NCI-H2196 (cell line): ENCODE measurements at regions not wholly inside any gene's neighbourhood (a gene's known extent, or its start where the extent isn't known, plus 50 kb on each side); places are given as distances from the start of the nearest gene placed in this dataset.

Experiments used
- DNase-seq: peaks from one replicate; lab custom pipeline; 2025; ENCODE audit not compliant: unreplicated experiment; lab: John Stamatoyannopoulos, UW

DNA sequence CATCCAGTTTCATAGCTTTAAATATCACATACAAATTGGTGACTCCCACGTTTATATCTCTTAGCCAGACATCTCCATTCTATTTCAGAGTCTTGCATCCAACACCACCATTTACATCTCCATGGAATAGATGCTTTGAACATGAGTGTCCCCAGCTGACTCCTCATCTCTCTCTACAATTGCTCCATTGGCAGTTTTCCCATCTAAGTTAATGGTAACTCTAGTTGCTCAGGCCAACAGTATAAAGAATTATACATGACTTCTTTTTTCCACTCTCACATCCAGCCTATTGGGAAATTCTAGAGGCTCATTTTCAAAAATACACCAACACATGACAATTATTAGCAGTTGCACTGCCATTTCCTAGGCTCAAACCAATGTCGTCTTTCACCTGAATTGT is 388.2 kb downstream of the STIM2 start:
- no peak for DNase-seq

DNA sequence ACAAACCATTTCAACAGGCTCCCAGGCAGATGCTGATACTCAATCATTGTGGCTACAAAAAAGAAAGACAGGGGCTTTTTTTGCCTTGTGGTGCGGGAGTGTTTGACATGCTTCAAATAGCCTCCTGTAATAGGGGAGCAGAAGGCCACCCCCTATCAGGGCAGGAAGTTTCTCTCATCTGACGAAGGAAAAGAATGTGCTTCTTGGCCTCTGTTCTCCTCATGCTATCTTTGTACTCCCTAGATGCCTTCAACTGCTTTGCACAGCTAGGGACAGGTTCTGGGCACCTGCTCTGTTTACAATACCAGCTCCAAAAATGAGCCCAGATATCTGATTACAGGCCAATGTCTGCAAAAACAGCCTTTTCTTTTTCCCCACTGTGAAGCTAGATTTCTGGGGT is 391.1 kb downstream of the STIM2 start:
- no peak for DNase-seq

DNA sequence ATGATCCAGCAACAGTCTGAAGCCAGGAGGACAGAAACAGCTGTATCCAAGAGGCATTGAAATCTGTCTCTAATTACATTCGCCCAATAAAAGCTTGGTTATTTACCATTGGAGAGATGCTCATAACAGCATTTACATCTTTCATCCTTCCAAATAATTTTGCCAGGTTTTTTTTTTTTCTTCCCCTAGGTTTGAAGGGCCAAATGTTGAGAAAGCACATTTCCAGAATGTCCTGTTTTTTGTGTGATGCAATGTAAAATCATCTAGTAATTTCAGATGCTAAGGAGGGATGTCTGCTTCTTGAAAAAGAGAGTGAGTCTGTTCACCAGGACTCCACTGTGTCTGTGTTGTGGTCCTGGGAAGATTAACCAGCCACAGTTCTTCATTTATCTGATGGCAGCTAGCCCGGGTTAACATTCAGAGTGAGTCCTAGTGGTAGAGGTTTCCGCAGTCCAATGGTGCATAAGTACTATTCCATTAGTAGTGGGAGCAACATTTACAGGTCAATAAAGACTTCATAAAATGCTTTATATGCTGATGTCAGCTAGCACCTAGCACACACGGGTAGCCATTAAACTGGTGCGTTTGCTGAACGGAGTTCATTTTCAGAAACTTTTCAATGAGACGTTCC is 406.8 kb downstream of the STIM2 start:
- no peak for DNase-seq

DNA sequence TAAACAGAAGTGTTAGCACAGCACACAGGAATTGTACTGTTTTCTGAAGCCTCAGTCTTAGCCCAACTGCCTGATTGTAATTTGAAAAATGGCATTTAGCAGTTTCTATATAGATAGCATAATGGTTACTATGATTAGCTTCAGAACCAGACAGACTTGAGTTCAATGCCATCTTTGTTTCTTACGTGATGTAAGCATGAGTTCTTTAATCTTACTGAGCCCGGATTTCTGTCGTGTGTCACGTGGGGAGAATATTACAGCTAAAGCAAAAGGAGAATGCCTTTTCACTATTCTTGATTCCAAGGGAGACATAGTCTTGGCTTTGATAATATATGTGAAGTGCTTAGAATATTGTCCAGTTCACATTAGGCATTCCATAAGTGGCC is 407.3 kb downstream of the STIM2 start:
- no peak for DNase-seq

DNA sequence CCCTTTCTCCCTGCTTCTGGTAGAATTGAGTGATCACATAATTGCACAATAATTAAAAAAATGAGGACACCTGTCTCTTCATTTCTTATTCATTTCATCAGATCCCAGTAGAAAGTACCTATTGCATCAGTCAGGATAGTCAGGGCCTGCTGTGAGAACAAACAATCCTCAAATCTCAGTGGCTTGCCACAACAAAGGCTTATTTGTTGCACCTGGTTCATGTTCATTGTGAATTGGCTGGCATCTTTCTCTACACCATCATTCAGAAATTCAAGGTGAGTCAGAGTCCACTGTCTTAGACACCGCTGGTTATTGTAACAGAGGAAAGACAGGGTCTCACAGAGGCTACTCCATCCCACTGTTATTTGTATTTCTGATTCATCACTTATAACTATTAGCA is 409.8 kb downstream of the STIM2 start:
- DNase-seq = no peak

DNA sequence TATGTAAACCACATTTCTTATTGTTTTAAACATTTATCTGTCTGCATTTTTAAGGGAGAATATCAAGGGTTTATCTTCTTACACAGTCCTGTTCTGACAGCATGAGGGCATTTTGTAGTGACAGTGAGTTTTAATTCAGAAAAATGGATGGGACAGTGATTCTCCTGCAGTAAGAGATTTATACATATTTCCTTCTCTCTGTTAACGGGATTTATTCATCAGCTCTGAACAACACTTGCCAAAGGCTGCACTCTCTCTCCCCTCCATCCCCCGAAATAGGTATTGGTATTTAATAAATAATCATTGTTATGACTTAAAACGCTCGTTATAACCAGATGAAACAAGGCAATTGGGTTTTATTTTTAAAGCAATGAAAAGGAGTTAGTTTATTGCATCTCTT is 410.9 kb downstream of the STIM2 start:
- no peak for DNase-seq

DNA sequence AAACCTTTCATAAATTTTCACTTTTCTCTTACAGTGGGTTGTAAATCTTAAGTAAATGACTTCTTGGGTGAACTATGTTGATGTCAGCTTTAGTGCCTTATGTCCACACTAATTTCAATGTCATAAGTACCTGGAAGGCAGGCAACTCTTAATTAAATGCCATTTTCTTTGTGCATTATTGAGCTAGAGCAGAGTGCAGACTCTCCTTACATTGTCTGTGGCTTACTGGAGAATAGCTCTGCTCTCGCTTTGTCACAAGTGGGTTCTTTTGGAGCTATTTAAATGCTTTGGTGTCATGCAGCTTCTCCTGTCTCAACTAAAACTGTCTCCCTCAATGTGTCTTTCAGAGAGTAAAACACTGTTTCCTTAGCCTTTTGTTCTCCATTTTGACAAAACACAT is 411.6 kb downstream of the STIM2 start:
- no peak for DNase-seq

DNA sequence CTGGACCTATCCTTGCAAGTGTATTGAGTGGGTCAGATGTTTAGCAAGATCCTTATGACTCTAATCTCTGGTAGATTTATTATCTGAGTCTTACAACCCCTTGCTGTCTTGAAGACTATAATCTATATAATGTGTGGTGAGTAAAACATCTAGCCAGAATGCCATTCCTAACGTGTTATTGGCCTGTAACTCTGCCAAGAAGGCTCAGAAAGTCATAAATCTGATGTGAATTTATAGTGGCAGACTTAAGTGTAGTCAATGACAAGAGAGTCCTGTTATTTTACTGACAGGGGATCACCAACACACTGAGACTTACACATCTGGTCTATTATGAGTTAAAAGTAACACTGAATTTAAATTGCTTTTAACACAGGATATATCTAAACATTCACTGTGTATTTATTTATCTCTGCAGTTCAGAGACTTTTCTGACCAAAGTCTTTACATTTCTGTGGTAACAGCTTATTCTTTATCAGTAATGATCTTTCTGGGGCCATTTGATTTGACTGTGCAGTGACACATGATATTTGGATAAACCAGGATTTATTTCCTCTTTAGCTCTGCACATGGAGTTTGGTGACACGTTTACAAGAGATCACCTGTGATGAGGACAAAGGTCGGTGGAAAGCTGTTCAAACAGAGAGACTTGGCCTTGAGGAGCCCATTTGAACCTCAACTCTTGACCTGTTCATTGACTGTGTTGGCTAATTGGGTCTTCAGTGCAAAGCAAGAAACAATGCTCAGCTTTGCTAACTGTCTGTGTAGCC is 415.8 kb downstream of the STIM2 start:
- DNase-seq = peak; percentile 16

DNA sequence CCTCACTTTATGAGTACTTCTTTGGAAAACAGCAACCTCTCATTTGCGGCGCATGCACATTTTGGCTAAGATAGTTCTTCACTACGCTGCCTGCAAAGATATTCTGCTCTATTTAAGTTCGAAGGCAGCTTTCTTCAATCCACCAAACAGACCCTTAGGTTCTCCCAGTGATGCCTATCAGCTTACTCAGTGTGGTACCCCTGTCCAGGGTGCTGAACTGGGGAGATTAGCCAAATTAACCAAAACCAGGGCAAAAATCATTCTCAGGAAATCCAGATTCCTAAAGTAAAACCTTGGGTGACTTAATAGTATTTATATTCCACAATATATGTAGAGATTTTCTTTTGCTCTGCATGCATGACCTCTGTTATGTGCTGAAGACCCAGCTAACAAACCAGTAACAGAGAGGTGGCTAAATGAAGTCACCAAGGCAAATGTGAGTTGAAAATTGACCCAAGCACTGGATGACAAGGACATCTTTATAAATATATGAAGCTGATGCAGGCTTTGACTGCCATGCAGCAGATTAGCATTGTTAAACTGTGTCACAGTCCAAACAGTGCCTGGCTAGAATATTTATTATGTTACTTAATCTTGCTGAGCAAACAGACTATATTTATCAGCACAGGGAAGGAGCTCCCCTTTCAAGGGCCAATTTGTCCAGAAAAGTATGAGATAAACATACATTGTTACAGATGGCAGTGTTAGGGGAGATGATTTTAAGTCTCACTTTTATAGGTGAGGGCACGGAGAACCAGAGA is 418.2 kb downstream of the STIM2 start:
- DNase-seq = peak; percentile 14

DNA sequence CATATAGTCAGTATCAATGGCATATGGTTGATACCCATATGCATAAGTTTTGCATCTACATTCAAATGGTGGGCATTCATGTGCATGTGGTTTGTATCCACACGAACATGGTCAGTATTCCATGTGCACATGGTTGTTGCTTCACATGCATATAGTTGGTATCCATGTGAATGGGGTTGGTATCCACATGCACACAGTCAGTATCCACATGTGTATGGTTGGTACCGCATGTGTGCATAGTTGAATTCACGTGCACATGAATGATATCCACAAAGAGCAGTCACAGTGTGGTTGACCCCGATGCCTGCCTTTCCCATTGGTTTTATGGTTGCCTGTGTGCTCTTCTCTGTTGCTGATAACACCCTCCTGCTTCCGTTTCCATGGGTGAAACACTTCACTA is 427.9 kb downstream of the STIM2 start:
- no peak for DNase-seq

DNA sequence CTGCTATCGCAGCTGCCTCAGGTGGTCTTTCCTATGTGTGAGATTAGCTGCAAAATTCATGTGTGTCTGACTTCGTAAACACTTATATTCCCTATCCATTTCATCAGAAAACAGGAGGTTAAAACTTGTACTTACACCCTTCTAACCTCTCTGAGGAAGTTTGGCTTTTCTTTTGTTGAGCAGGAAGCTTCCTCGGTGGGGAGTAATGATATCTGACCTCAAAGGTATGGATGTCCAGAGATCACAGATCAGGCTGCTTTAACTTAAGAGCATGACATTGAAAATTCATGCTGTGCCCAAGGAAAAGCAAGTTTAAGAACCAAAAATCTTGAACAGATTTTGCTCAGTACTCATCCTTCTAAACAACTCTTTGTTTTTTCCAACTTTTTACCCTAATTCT is 429.1 kb downstream of the STIM2 start:
- no peak for DNase-seq

DNA sequence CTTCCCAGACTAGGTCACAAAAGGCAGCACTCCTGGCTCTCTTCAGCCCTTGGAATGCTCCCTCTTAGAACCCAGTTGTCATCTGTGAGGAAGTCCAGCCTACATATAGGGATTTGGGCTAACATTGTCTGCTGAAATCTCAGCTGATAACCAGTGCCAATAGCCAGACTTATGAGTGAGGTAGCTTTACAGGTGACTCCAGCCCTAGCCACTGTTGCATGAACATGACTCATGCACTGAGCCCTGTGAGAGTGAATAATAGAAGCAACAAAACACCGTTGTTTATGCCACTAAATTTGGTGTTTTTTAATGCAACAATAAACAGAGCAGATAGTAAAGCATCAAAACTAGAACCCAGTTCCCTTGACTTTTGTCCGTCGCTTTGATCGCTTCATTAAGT is 433.2 kb downstream of the STIM2 start:
- DNase-seq = no peak

DNA sequence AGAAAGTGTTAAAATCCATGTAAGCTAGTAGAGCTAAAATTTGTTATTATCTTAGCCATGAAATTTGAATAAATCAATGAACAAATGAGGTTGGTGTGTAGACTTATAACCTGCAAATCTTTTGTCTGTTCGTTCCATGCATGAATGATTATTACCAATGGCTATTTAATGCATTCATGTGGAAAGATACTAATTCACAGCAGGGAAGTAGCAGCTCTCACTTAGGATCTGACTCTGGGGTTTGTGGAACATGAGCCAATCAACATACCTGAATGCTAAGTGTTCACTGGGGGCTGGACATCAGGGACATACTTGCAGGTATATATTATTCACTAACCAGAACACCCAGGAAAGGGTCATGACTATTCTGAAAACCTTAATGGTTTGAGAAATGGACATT is 444.1 kb downstream of the STIM2 start:
- no peak for DNase-seq

DNA sequence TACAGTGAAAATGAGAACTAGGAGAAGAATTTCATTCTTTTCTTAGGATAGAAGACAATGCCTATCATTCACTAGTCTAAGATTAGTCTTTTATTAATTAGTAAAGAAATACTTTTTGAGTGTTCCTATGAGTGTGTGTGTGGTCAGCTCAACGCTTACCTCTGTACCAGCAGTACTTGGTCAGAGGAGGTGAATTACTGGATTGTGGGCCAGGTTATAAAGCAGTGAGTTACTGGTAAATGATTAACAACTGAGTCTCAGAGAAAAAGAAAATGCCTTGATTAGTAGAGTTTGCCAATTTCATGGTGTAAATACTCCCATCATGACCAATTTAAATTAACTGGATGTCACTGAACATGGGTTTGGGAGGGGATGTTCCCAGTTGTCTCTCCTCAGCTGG is 444.6 kb downstream of the STIM2 start:
- DNase-seq = no peak

DNA sequence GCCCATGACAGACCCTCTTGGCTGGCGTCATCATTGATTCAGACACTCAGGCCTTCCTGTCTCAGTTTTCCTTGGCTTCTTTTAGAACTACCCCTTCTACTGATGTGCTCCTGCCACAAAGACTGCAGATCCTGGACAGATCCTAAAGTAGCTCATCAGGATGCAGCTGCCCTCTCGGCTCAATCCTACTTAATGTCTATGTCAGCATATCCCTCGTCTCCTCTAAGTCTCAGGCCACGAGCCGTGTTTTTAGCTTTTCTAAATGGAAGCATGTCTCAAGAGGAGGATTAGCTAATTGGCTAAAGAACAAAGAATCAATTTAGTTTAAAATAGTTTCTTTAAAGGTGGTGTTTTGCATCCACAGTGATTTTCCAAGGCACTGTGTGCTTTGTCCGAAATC is 447.7 kb downstream of the STIM2 start:
- no peak for DNase-seq

DNA sequence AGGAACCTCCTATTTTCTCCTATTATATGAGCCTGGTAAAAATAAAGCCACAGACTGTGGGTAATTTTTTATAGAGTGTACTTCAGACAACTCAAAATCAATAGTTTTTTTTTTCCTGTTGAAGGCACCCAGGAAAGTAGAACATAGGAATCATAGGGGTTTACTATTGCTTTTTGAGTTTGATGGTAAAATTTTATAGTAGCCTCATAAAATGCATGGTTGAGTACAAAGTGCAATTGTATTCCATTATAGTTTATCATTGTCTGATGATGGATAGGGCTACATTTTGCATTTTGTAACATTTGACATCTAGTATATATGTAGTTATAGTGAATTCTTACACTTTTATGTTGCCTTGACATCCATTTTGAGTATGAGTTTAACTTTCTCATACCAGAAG is 455.0 kb downstream of the STIM2 start:
- DNase-seq = no peak

DNA sequence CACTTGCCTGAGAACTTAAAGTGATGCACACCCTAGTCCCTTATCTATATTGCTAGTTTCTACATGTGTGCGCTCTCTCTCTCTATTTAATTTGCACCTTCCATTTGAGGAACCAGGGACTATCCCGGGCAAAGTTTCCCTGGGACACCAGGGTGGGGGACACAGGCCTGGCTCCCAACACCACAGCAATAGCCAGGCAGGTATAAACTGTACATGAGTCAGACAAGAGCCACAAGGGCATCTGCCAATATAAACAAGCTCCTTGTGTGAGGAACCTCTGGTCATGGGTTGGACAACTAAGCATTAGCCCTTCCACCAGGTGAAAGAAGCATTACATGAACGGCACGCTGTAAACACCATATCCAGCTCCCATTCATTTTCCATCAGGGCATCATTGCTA is 455.5 kb downstream of the STIM2 start:
- DNase-seq = no peak

DNA sequence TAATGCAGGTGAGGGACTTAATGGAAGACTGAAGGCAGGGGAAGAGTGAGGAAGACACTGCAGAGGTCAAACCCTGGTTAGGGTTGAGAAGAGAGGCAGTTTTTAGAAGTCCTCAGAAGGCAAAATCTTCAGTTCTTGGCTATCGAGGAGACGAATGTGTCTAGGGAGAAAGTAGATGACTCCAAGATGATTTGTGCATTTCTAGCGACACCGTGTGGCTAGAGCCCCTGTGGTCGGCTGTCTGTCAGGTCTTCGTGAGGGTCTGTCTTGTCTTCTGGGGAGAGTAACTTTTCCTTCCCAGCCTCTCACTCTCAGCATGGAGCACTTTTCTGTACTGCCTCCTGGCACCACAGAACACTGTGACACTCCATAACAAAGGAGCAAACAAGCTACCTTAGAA is 458.1 kb downstream of the STIM2 start:
- DNase-seq = no peak

DNA sequence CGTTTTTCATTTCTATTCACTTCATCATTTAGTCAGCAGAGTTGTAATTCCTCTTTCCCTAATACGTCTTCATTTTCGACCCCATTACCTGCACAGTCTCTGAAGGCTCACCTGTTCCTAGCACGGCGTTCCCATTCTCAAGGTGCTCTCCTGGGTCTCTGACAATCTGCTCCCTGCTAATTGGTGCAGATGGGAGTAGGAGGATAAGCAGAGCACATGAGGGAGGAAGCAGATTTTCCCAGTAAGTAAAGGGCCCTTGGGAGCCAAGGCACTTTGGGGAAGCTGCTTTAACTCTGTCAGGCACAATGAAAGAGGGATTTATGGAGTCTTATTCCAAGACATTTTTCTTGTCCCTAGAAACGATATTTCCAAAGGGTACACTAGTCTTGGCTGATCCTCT is 466.4 kb downstream of the STIM2 start:
- no peak for DNase-seq

DNA sequence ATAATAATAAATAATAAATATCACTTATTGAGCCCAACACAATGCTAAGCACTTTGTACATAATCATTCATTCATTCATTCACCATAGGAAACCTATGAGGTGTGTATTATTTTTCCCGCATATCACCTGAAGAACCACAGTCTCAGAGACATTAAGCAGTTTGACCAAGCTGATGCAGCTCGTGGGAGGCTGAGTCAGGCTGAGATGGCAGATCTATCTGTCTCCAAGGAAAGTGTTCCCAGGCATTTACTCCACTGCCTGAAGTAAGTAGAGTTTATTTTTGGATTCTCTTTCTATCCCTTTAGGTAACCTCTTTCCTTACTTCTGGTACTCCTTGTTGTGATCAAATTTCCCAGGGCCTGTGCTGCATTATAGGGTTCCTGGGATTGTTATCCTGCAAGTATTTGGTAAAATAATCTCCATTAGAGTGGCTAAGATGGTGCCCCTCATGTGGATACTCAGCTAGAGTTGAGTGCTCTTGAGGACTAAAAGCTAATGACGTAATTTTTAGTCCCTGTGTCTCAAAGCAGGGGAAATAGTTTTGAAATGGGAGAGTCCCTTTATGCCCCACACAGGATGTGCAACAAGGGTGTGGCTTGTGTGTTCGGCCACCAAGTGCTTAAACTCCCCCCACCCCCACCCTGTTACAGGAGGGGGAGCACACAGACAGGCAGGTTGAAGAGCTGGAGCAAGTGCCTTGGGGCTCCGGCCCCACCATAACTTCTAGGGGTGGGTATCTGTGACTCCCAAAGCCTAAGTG is 467.0 kb downstream of the STIM2 start:
- DNase-seq = no peak

DNA sequence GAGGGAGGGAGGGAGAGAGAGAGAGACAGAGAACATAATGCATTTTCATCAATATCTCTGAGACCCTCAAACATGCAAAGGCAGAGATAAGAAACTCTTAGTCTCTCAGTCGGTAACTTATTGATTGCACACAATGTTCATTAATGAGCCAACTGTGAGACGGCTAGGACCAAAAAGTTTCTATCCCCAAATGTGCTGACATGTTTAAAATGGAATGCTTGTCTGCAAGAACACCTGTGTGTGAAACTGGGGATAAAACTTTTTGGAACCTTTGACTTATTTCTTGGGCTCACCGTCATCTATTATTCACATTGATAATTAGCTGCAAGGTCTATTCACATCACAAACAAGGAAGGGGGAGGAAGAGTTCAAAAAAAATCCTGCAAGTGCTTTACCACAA is 477.9 kb downstream of the STIM2 start:
- DNase-seq = no peak

DNA sequence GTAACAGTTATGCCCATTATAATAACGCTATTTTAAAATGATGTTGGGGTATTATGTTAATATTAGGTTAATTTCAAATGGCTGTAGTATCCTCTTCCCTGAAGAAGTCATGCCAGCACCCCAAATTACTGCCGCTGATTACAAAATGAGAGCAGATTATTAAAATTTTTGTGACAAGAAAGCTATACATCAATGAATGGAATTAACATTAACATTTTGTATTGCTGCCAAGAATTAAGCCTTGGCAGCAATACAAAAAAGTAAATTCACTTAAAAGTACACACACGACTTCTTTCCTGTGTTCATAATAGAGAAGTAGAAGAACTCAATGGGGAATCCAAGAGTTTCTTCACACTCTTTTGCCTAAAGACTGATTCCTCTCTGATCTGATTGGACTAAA is 482.8 kb downstream of the STIM2 start:
- DNase-seq = no peak
